H54 (cell line): ENCODE measurements at regions not wholly inside any gene's neighbourhood (a gene's known extent, or its start where the extent isn't known, plus 50 kb on each side); places are given as distances from the start of the nearest gene placed in this dataset.

Experiments
- DNase-seq: peaks from one replicate; pipeline ENCODE4 v3.0.0; 2011; ENCODE audit warnings: low spot score, mixed read lengths; ENCODE audit not compliant: insufficient read length
- FAIRE-seq: peaks from 3 replicates; lab custom pipeline; 2011; peaks lifted over from hg19 to GRCh38; lab: Jason Lieb, UNC
- POLR2A ChIP-seq: IDR thresholded peaks from 2 replicates; pipeline ENCODE4 v1.6.1; 2011; ENCODE audit warnings: low read depth, mild to moderate bottlenecking, low read length

GRCh38 chr11:79691445-79691844, 250.6 kb upstream of the TENM4 start:
- TF ChIP-seq POLR2A: no peak
- FAIRE-seq (no peak), DNase-seq (no peak)

- DNase-seq (no peak), FAIRE-seq (no peak)
- no peak for TF ChIP-seq POLR2A
These were observed 246.0 kb upstream of the TENM4 start for GRCh38 chr11:79686703-79687419.

- DNase-seq (no peak), FAIRE-seq (no peak)
- no peak for TF ChIP-seq POLR2A
These were observed 243.1 kb upstream of the TENM4 start for GRCh38 chr11:79683930-79684329.

DNA sequence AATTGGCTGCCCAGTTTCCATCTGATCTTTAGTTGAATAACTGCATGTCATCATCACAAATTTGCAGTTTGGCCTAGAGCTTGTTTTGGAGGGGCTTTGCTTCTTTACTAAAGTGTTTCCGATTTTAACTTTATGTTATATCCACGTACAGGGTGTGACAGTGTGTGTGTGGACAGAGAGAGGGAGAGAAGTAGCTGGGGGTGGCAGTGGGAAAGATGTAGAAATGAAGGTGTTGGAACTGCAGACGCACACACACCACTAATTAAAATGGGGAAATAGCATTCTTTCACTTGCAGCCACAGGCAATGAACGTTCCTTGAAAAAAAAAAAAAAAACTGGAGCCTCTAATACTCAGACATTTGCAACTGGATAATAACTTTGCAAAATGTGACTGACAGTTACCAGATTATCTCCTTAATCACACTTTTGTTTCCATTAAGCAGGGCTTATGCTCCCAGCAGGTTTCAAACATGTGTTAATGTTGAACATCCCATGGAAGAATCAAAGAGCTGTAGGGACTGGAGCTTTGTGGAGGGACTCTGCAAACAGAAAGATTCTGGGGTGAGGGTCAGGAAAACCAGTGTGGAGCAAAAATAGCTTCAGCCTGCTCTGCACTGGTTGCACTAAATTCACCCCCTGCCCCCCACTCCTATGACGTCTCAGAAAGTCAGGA, 238.1 kb upstream of the TENM4 start:
- no peak for TF ChIP-seq POLR2A
- DNase-seq: no peak
- no peak for FAIRE-seq

DNA sequence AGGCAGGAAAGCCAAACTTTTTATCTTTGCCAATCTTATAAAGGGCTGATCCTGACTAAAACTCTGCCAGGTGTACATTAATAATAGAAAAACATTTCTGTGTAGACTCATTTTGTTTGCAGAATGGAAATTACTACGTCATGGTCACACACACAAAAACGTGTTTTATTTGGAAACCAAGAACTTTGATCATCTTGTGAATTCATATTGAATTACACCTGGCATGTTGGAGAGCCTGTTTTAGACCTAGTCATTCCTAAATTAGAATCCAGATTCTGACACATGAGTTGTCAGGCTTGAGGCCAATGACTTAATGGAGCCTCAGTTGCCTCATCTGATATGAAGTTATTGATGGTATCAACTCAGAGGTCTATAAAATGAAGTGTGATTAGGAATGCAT, 235.6 kb upstream of the TENM4 start:
- FAIRE-seq (no peak), DNase-seq (no peak)
- TF ChIP-seq POLR2A: no peak

DNA sequence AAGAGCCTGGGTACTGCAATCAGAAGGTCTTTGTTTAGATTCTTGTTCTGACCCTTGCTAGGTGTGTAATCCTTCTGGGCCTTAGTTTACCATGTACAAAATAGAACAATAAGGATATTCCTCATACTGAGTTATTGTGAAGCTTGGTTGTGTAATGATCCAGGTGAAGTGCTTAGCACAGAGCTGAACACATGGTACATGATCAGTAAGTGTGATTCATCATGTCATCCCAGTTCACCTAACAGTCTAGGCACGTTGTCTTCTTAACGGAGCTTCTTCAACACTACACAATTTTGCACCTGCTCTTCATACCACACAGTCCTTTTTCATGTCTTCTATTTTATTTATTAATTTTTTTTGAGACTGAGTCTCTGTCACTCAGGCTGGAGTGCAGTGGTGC, 234.3 kb upstream of the TENM4 start:
- TF ChIP-seq POLR2A: no peak
- no peak for FAIRE-seq
- no peak for DNase-seq

DNA sequence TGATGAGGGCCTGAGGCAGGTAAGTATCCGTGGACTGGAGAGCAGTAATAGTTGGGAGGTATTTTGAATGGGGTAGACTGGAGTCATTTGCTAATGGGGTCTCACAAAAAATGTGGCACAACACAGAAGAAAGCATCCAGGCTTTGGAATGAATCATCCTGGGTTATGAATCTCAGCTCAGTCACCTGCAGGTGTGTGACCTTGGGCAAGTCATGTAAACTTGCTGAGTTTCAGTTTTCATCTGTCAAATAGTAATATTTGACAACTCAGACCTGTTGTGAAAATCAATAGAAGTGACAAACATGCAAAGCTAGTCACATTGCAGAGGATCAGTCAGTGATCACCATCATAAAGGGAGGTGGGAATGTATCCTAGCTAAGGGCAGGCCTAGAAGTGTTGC, 232.0 kb upstream of the TENM4 start:
- DNase-seq: no peak
- FAIRE-seq: no peak
- TF ChIP-seq POLR2A: no peak

- DNase-seq: no peak
- FAIRE-seq: no peak
- no peak for TF ChIP-seq POLR2A
These were observed 230.6 kb upstream of the TENM4 start for GRCh38 chr11:79671401-79671800.

DNA sequence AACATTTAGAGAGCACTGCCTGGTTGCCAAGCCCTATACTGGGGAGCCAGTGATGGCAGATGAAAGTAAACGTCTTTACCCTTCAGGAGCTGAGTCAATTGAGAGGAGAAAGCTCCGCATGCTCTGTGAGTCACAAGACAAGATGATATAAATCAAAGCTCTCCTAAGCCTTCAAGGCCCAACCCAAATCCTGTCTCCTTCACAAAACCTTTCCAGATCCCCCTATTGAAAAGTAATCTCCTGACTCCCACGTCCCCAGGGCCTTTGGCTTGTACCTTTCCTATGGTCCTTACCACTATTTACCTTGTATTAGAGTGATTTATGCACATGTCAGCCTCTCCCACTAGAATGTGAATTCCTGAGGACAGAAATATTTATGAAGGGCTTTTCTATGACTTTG, 230.1 kb upstream of the TENM4 start:
- DNase-seq: no peak
- TF ChIP-seq POLR2A: no peak
- no peak for FAIRE-seq

- FAIRE-seq: no peak
- TF ChIP-seq POLR2A: no peak
- DNase-seq: no peak
These were observed 227.7 kb upstream of the TENM4 start for GRCh38 chr11:79668575-79668974.

- TF ChIP-seq POLR2A: no peak
- FAIRE-seq (no peak), DNase-seq (no peak)
These were observed 226.6 kb upstream of the TENM4 start for GRCh38 chr11:79667380-79667779.

DNA sequence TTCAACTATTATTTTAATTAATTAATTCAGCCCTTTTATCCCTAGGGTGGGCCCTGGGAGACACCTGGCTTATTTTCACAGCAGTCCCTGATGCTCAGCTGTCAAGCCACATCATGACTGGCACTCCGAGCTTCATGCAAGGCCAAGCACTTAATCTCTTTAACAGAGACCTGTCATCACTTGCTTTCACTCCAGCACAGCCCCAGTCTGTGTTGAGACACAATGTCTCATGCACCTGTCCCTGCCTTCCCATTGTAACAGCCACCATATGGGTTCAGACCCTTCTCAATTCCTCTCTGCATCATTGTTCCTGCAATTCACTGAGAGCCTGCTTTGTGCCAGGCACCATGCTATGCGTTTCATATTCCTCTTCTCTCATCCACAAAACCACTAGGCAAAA, 222.2 kb upstream of the TENM4 start:
- TF ChIP-seq POLR2A: no peak
- no peak for FAIRE-seq
- no peak for DNase-seq

- no peak for TF ChIP-seq POLR2A
- DNase-seq (no peak), FAIRE-seq (no peak)
These were observed 220.5 kb upstream of the TENM4 start for GRCh38 chr11:79661373-79661772.

DNA sequence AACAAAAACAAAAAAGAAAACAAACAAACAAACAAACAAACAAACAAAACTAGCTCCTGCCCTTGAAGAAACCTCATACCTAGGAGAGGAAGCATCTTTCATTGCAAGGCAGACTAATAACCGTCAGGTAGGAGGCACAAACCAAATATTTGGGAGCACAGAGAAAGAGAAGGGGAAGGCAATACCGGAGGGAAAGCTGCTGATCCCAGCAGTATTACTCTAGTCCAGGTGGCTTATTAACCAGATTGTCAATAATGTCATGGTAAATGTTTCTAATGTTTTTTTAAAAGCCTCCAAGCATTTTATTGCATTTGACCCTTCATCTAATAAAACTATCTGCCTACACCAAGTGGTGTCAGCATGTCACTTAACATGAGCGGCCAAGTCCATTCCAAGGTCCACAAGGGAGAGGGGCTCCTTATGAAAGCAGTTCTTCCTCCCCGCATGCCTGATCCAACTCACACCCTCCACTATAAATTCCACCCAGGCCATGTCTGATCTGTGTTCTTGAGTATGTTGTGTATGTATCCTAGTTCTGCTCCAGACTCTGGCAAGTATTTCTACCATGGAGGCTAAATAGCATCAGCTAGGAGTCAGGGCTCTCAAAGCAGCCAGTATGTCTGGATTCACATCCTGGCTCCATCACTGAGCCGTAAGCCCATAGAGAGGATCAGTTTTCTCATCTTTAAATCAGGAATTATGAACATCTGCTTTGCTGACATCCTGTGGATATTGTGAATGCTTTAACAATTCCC, 208.1 kb upstream of the TENM4 start:
- no peak for FAIRE-seq
- TF ChIP-seq POLR2A: no peak
- DNase-seq: no peak
